Coronary artery (tissue), 2 donors: ENCODE measurements at regions not wholly inside any gene's neighbourhood (a gene's known extent, or its start where the extent isn't known, plus 50 kb on each side); places are given as distances from the start of the nearest gene placed in this dataset.

ENCODE experiments used
- DNase-seq: peaks from one replicate; pipeline ENCODE4 v3.0.0-alpha.2; 2017; ENCODE audit warnings: low spot score
- H3K27ac ChIP-seq, 2 donors: fragments of 200-600 bp; sonication (generic); one replicate each; pipeline ENCODE4 v1.5.1; 2016 to 2019
- H3K4me3 ChIP-seq: fragments of 200-600 bp; sonication (generic); 2 replicates; pipeline ENCODE4 v1.5.1; 2016; ENCODE audit warnings: mild to moderate bottlenecking, moderate library complexity
- TF ChIP-seq, protein P1 (sequence below): fragments of 200-600 bp; sonication (generic); IDR thresholded peaks from one replicate; pipeline ENCODE4 v1.5.1; 2019; ENCODE audit warnings: antibody characterized with exemption

DNA sequence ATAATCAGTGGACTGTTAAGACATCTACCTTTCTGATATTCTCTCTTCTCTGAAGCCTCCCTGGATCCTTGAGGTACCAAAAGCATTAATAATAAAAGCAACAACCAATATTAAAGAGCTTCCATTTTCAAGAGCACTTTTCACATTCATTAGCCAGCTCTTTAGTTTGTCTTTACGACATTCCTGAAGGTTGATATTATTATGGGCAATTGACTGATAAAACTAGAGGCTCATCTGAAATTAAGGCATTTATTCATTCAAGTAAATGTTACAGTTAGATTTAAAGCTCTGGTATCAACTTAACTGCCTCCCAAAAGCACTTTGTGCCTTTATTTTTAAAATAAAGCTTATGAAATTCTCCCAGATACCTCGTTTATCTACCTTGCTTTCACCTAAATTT is 199.6 kb downstream of the PLK2 start:
- DNase-seq, result no peak
- H3K4me3 ChIP-seq, result peak overlapping the region; percentile 35
- TF ChIP-seq, protein P1, sequence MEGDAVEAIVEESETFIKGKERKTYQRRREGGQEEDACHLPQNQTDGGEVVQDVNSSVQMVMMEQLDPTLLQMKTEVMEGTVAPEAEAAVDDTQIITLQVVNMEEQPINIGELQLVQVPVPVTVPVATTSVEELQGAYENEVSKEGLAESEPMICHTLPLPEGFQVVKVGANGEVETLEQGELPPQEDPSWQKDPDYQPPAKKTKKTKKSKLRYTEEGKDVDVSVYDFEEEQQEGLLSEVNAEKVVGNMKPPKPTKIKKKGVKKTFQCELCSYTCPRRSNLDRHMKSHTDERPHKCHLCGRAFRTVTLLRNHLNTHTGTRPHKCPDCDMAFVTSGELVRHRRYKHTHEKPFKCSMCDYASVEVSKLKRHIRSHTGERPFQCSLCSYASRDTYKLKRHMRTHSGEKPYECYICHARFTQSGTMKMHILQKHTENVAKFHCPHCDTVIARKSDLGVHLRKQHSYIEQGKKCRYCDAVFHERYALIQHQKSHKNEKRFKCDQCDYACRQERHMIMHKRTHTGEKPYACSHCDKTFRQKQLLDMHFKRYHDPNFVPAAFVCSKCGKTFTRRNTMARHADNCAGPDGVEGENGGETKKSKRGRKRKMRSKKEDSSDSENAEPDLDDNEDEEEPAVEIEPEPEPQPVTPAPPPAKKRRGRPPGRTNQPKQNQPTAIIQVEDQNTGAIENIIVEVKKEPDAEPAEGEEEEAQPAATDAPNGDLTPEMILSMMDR, result no peak
- H3K27ac ChIP-seq, result no peak overlapping the region

DNA sequence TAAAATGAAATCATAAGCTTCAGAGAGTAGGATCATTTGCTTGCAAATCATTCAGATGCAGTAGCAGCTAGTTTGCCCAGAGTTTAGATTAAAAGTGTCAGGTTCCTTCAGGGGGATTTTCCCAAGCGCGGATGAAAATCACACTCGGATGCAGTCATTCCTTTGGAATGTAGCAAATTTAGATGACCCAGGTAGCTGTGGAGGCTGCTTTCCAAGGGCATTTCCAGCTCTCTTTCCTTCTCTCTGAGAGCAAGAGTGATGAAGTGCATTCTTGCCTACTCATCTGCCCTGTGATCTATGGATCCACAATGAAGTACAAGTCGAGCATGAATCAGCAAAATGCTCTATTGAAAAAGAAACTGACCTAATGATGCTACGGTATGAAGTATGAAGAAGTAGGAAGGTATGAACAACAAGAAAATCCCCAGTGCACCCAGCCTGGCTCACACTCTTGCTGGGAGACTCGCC is 200.2 kb downstream of the PLK2 start:
- TF ChIP-seq, protein P1, result no peak
- Histone ChIP-seq H3K27ac (no peak overlapping the region), H3K4me3 (peak overlapping the region; percentile 35)
- no peak for DNase-seq

- no peak for DNase-seq
- Histone ChIP-seq H3K27ac (no peak overlapping the region), H3K4me3 (no peak overlapping the region)
- TF ChIP-seq, protein P1, result no peak
Observed at GRCh38 chr5:58258984-58259684, 200.8 kb downstream of the PLK2 start.

DNA sequence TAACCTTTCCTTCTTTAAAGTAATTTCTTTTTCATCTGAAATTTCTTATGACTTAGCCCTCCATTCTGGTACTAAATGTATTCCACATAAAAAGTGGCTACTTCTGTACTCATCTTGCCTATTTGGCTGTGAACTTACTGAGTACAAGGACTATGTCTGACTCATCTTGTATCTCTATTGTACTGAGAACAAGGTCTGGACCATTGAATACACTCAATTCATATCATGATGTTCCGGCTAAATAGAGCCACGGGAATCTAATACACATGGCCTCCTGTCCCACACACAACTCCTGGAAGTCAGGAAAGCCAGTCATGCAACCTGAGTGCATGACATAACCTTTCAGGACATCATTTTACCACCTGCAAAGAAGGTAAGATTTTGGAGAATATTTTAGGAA is 203.9 kb downstream of the PLK2 start:
- TF ChIP-seq, protein P1, result no peak
- no peak for DNase-seq
- H3K27ac ChIP-seq, result no peak overlapping the region
- H3K4me3 ChIP-seq, result no peak overlapping the region

GRCh38 chr5:58255386-58255785 is 204.5 kb downstream of the PLK2 start:
- Histone ChIP-seq H3K4me3 (no peak overlapping the region), H3K27ac (no peak overlapping the region)
- no peak for DNase-seq
- TF ChIP-seq, protein P1, result no peak

DNA sequence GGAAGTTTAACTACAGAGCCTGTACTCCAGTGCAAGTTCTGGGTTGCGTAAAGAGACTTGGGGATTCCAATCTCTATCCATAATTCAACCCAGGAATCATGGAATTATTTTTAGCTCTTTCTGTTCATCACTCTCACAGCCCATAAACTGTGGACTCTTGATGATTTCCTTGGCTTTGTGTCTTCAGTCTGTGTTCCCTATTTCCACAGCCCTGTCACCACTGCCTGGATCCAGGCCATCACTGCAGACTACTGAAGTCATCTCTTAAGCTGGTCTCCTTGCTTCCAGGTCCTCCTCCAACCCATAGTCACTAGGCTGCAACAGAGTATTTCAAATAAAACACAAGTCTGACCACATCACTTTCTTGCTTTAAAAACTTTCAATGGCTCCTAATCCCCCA is 211.7 kb downstream of the PLK2 start:
- no peak for DNase-seq
- Histone ChIP-seq H3K27ac (no peak overlapping the region), H3K4me3 (no peak overlapping the region)
- TF ChIP-seq, protein P1, result no peak

- Histone ChIP-seq H3K4me3 (no peak overlapping the region), H3K27ac (no peak overlapping the region)
- TF ChIP-seq, protein P1, result no peak
- no peak for DNase-seq
Observed at GRCh38 chr5:58246461-58246944, 213.4 kb downstream of the PLK2 start.
